Breast epithelium (tissue), 4 donors: ENCODE measurements at regions not wholly inside any gene's neighbourhood (a gene's known extent, or its start where the extent isn't known, plus 50 kb on each side); places are given as distances from the start of the nearest gene placed in this dataset.

ENCODE experiments used
- DNase-seq, 2 donors: peaks; one replicate each; pipeline ENCODE4 v3.0.0-alpha.2; 2019; ENCODE audit warnings: low spot score in 2 of 2
- H3K27ac ChIP-seq, 2 donors: fragments of 200-600 bp; sonication (generic) in 1 of 2; one replicate each; pipeline ENCODE4 v1.5.1; 2016 to 2019; ENCODE audit warnings: mild to moderate bottlenecking in 1 of 2
- H3K27me3 ChIP-seq, 2 donors: fragments of 200-600 bp; sonication (generic) in 1 of 2; one replicate each; pipeline versions ENCODE4 v1.5.1 to v1.6.0; 2017 to 2019; ENCODE audit warnings: control low read depth in 1 of 2, mild to moderate bottlenecking in 1 of 2
- H3K36me3 ChIP-seq: fragments of 200-600 bp; one replicate; pipeline ENCODE4 v1.5.1; 2019
- H3K4me1 ChIP-seq, 2 donors: fragments of 200-600 bp; sonication (generic); one replicate each; pipeline ENCODE4 v1.5.1; 2016 to 2019; ENCODE audit warnings: control low read depth in 1 of 2
- H3K4me3 ChIP-seq, 3 donors: fragments of 200-600 bp; sonication (generic); 1 replicate in 2 of 3; 2 replicates in 1 of 3; pipeline ENCODE4 v1.5.1; 2016 to 2019; ENCODE audit warnings: mild to moderate bottlenecking in 3 of 3, moderate library complexity in 2 of 3
- H3K9me3 ChIP-seq, 2 donors: fragments of 200-600 bp; sonication (generic) in 1 of 2; one replicate each; pipeline ENCODE4 v1.5.1; 2016 to 2019; ENCODE audit warnings: control low read depth in 1 of 2
- POLR2A ChIP-seq: fragments of 450-650 bp; IDR thresholded peaks from one replicate; pipeline ENCODE4 v1.6.1; 2016; ENCODE audit warnings: antibody characterized with exemption, mild to moderate bottlenecking, moderate library complexity
- POLR2AphosphoS5 ChIP-seq, 3 donors: sonication (generic); formaldehyde crosslinking; IDR thresholded peaks; one replicate each; pipeline ENCODE4 v1.6.1; 2017; ENCODE audit warnings: antibody characterized with exemption in 3 of 3
- intact Hi-C: fragments of 100-400 bp; cut with DNase I; formaldehyde crosslinking; loops from one replicate; pipeline ENCODE4 v1.15.1; 2023; ENCODE audit warnings: low total_unique reads
- TF ChIP-seq, protein P1 (sequence below), 3 donors: fragments of 450-650 bp; IDR thresholded peaks; one replicate each; pipeline ENCODE4 v1.5.1; 2016 to 2017; ENCODE audit warnings: antibody characterized with exemption in 3 of 3, mild to moderate bottlenecking in 3 of 3, moderate library complexity in 3 of 3

DNA sequence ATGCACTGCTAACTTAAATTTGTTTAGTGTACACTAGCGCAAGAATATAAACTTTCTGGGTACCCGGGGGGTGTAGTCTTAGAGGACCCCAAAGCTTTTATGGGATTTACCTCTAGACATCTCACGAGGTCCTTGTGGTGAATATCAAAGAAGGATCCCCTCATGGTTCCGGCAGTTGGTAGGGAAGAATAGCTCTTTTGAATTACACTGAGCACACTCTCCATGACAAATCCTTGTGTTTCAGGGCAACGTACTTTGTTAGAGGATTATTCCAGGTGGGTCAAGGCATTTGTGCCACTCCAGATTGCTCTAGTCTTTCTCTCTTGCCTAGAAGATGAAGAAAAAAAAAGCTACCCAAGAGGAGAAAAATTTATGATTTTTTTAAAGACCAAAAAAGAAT is 387.6 kb downstream of the PDHA2 start:
- no peaks in the 10 kb centered on the region for H3K9me3 ChIP-seq
- no peak overlapping the region for H3K27ac ChIP-seq
- DNase-seq, result no peak
- no peaks in the 10 kb centered on the region for H3K4me1 ChIP-seq
- no peak for TF ChIP-seq POLR2A
- TF ChIP-seq POLR2AphosphoS5 (IDR thresholded peaks at IDR 0.05), result no peak
- TF ChIP-seq, protein P1, sequence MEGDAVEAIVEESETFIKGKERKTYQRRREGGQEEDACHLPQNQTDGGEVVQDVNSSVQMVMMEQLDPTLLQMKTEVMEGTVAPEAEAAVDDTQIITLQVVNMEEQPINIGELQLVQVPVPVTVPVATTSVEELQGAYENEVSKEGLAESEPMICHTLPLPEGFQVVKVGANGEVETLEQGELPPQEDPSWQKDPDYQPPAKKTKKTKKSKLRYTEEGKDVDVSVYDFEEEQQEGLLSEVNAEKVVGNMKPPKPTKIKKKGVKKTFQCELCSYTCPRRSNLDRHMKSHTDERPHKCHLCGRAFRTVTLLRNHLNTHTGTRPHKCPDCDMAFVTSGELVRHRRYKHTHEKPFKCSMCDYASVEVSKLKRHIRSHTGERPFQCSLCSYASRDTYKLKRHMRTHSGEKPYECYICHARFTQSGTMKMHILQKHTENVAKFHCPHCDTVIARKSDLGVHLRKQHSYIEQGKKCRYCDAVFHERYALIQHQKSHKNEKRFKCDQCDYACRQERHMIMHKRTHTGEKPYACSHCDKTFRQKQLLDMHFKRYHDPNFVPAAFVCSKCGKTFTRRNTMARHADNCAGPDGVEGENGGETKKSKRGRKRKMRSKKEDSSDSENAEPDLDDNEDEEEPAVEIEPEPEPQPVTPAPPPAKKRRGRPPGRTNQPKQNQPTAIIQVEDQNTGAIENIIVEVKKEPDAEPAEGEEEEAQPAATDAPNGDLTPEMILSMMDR (IDR thresholded peaks at IDR 0.05), result no peak
- no peaks in the 10 kb centered on the region for H3K36me3 ChIP-seq
- intact Hi-C loops, result no loop called here
- H3K27me3 ChIP-seq, result no peaks in the 10 kb centered on the region
- H3K4me3 ChIP-seq, result no peak overlapping the region

DNA sequence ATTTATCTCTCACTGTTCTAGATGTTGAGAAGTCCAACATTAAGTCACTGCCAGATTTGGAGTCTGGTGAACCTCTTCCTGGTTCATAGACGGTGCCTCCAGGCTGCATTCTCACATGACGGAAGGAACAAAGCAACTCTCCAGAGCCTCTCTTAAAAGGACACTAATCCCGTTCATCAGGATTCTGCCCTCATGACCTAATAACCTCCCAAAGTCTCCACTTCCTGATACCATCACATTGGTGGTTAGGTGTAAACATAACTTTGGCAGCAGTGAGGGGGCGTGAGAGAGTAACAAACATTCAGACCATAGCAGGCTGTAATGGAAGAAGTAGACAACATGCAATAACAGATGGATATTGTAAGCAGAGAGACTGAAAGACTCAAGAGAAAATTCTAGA is 388.6 kb downstream of the PDHA2 start:
- intact Hi-C loops, result no loop called here
- Histone ChIP-seq H3K4me3 (no peak overlapping the region), H3K27ac (no peak overlapping the region), H3K36me3 (no peaks in the 10 kb centered on the region), H3K27me3 (no peaks in the 10 kb centered on the region), H3K9me3 (no peaks in the 10 kb centered on the region), H3K4me1 (no peaks in the 10 kb centered on the region)
- TF ChIP-seq, protein P1 (IDR thresholded peaks at IDR 0.05), result no peak
- TF ChIP-seq POLR2A (no peak), POLR2AphosphoS5 (IDR thresholded peaks at IDR 0.05) (no peak)
- DNase-seq, result no peak

DNA sequence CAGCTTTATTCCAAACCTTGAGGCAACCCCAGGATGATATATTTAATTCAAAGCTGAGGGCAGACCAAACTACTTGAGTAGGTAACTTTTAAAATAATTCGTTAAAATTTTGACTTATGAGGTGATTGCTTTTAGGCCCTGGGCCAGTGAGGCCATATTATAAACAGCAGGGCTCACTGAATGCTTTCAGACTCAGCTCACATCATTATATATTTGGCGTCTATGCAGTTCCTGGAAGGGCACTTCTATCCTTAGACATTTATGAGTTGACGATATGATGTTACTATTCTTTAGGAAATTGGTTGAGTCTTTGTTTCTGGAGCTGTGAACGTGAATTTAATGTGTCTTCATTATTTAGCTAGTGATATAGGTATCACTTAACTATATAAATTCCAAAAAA is 400.1 kb downstream of the PDHA2 start:
- Histone ChIP-seq H3K9me3 (peaks cover 12 to 13% of the 10 kb centered on the region in 2 donors), H3K36me3 (no peaks in the 10 kb centered on the region), H3K4me1 (no peaks in the 10 kb centered on the region), H3K4me3 (no peak overlapping the region), H3K27ac (no peak overlapping the region), H3K27me3 (no peaks in the 10 kb centered on the region)
- TF ChIP-seq POLR2AphosphoS5 (IDR thresholded peaks at IDR 0.05), result no peak
- no peak for DNase-seq
- intact Hi-C loops, result loop anchor here (5.0 kb wide), 1 partner anchor 158 kb away; no protein-coding TSS in a partner anchor

DNA sequence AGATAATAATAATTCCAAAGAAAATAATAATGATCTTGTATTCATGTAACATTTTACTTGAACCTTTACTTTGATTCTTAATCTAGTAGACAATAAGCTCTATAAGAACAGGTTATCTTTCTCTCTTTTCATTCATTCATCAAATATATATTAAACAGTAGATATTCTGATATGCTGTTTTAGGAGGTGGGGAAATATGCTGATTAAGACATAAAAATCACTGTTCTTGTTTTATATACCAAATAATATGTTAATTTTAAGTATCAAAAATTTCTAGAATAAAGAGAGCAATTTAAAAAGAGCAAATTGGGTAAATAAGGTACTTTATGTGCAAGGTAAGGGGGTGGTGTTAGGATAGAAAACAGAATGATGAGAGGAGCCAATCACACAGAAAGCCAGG is 401.9 kb downstream of the PDHA2 start:
- no peaks in the 10 kb centered on the region for H3K27me3 ChIP-seq
- peaks cover 9 to 10% of the 10 kb centered on the region in 2 donors for H3K9me3 ChIP-seq
- no peaks in the 10 kb centered on the region for H3K36me3 ChIP-seq
- intact Hi-C loops, result loop anchor here (5.0 kb wide), 1 partner anchor 160 kb away; no protein-coding TSS in a partner anchor
- no peak overlapping the region for H3K4me3 ChIP-seq
- H3K4me1 ChIP-seq, result no peaks in the 10 kb centered on the region
- H3K27ac ChIP-seq, result no peak overlapping the region
- TF ChIP-seq, protein P1 (IDR thresholded peaks at IDR 0.05), result no peak
- TF ChIP-seq POLR2A, result no peak
- no peak for TF ChIP-seq POLR2AphosphoS5 (IDR thresholded peaks at IDR 0.05)
- no peak for DNase-seq

GRCh38 chr4:96247096-96247495 is 407.2 kb downstream of the PDHA2 start:
- Histone ChIP-seq H3K4me3 (no peak overlapping the region), H3K4me1 (no peaks in the 10 kb centered on the region), H3K36me3 (no peaks in the 10 kb centered on the region)

More at GRCh38 chr4:96247096-96247495, 407.2 kb downstream of the PDHA2 start:
- TF ChIP-seq POLR2AphosphoS5 (IDR thresholded peaks at IDR 0.05) (no peak), POLR2A (no peak)
- TF ChIP-seq, protein P1 (IDR thresholded peaks at IDR 0.05), result no peak
- H3K9me3 ChIP-seq, result no peaks in the 10 kb centered on the region
- H3K27ac ChIP-seq, result no peak overlapping the region
- no peaks in the 10 kb centered on the region for H3K27me3 ChIP-seq
- intact Hi-C loops, result no loop called here
- no peak for DNase-seq
